Naive thymus-derived CD8-positive, alpha-beta T cell (primary cell): ENCODE measurements at regions not wholly inside any gene's neighbourhood (a gene's known extent, or its start where the extent isn't known, plus 50 kb on each side); places are given as distances from the start of the nearest gene placed in this dataset.

ENCODE experiments used
- ATAC-seq, 2 donors: fragments of 150-1000 bp; cut with Tn5 transposase in 1 of 2; sonication (Bioruptor Pico), chemical (Tn5 transposase) in 1 of 2; 1 replicate in 1 of 2; 2 replicates in 1 of 2; pipeline ENCODE4 v1.10.0; 2021; ENCODE audit warnings: mild to moderate bottlenecking in 2 of 2, moderate library complexity in 2 of 2
- POLR2A ChIA-PET: fragments of 350-600 bp; sonication (Branson Sonifier 250); formaldehyde crosslinking; loops from one replicate; lab custom pipeline; 2021; ENCODE audit warnings: antibody characterized with exemption; lab: Charles Lee
- DNase-seq, 10 donors: peaks; one replicate each; pipeline versions ENCODE4 v3.0.0 to v3.0.0-alpha.2; 2020 to 2022
- H3K27ac Mint-ChIP-seq, 10 donors: one replicate each; pipeline ENCODE4 v1.8.0; 2020 to 2022; ENCODE audit warnings: mild to moderate bottlenecking in 10 of 10, mixed read lengths in 10 of 10, moderate library complexity in 4 of 10, inconsistent platforms in 1 of 10
- H3K27me3 Mint-ChIP-seq, 5 donors: one replicate each; pipeline ENCODE4 v1.8.0; 2021 to 2022; ENCODE audit warnings: mixed read lengths in 5 of 5
- H3K36me3 Mint-ChIP-seq, 3 donors: one replicate each; pipeline ENCODE4 v1.8.0; 2020 to 2022; ENCODE audit warnings: mixed read lengths in 3 of 3, mild to moderate bottlenecking in 2 of 3, inconsistent platforms in 1 of 3
- H3K4me1 Mint-ChIP-seq, 4 donors: one replicate each; pipeline ENCODE4 v1.8.0; 2021 to 2022; ENCODE audit warnings: mixed read lengths in 4 of 4
- H3K4me3 Mint-ChIP-seq, 10 donors: one replicate each; pipeline ENCODE4 v1.8.0; 2020 to 2022; ENCODE audit warnings: mild to moderate bottlenecking in 10 of 10, mixed read lengths in 10 of 10, moderate library complexity in 6 of 10, inconsistent platforms in 1 of 10
- H3K9me3 Mint-ChIP-seq, 9 donors: one replicate each; pipeline ENCODE4 v1.8.0; 2020 to 2022; ENCODE audit warnings: mixed read lengths in 9 of 9, mild to moderate bottlenecking in 3 of 9, inconsistent platforms in 1 of 9, moderate library complexity in 1 of 9

- POLR2A ChIA-PET: no interaction called here
- Mint-ChIP-seq H3K27ac (no peak overlapping the region), H3K36me3 (peaks cover 0 to 7% (median 3%) of the 10 kb centered on the region in 3 donors), H3K4me1 (peaks cover 0 to 5% (median 3%) of the 10 kb centered on the region in 4 donors), H3K4me3 (no peak overlapping the region), H3K9me3 (peaks cover 0 to 13% (median 5%) of the 10 kb centered on the region in 9 donors), H3K27me3 (peaks cover 0 to 9% (median 0%) of the 10 kb centered on the region in 5 donors)
- DNase-seq: no peak
- no peak for ATAC-seq
Observed at GRCh38 chr6:139436200-139436956, 61.9 kb upstream of the CITED2 start.

- DNase-seq (no peak), ATAC-seq (no peak)
- H3K4me1 Mint-ChIP-seq: peaks cover 0 to 5% (median 3%) of the 10 kb centered on the region in 4 donors
- POLR2A ChIA-PET: no interaction called here
- no peak overlapping the region for H3K4me3 Mint-ChIP-seq
- H3K27me3 Mint-ChIP-seq: peaks cover 0 to 8% (median 3%) of the 10 kb centered on the region in 5 donors
- H3K36me3 Mint-ChIP-seq: peaks cover 0 to 7% (median 3%) of the 10 kb centered on the region in 3 donors
- H3K9me3 Mint-ChIP-seq: peaks cover 0 to 14% (median 5%) of the 10 kb centered on the region in 9 donors
- no peak overlapping the region for H3K27ac Mint-ChIP-seq
Observed at GRCh38 chr6:139433631-139434419, 59.4 kb upstream of the CITED2 start.

- H3K36me3 Mint-ChIP-seq: peaks cover 0 to 7% (median 3%) of the 10 kb centered on the region in 3 donors
- ATAC-seq: no peak
- H3K27ac Mint-ChIP-seq: no peak overlapping the region
- H3K9me3 Mint-ChIP-seq: peaks cover 0 to 14% (median 5%) of the 10 kb centered on the region in 9 donors
- no peak for DNase-seq
- H3K4me3 Mint-ChIP-seq: no peak overlapping the region
- peaks cover 0 to 12% (median 3%) of the 10 kb centered on the region in 5 donors for H3K27me3 Mint-ChIP-seq
- POLR2A ChIA-PET: no interaction called here
- peaks cover 0 to 5% (median 3%) of the 10 kb centered on the region in 4 donors for H3K4me1 Mint-ChIP-seq
Observed at GRCh38 chr6:139431602-139431956, 57.1 kb upstream of the CITED2 start.

DNA sequence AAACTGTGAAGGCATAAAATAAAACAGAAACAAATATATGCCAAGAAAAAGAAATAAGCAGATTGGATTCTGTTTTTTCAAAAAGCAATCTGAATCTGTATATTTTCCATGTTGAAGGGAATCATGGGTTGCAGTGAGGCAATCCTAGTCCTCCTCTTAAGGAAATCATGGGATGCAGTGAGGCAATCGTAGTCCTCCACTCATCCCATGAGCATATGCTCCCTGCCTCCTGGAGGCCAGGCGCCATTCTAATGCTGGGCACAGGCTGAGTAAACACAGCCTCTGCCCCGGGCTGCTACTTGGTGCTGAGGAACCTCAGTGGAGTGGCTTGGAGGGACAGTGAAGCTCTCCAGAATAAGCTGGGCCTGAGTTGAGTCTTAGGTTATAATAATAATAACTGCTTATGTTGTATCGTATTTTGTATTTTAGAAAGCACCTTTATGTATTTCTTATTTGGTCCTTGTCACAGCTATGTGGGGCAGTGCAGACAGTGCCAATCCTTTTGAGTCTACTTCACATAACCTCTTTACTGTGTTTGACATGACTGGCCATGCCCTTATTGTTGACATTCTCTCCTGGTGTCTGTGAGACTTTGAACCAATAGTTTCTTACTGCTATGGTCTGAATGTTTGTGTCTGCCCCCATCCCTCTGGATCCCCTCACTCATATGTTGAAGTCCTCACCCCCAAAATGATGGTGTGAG, 56.6 kb upstream of the CITED2 start:
- peaks cover 0 to 5% (median 3%) of the 10 kb centered on the region in 4 donors for H3K4me1 Mint-ChIP-seq
- DNase-seq (no peak), ATAC-seq (no peak)
- H3K27me3 Mint-ChIP-seq: peaks cover 0 to 12% (median 5%) of the 10 kb centered on the region in 5 donors
- peaks cover 0 to 14% (median 5%) of the 10 kb centered on the region in 9 donors for H3K9me3 Mint-ChIP-seq
- POLR2A ChIA-PET: no interaction called here
- no peak overlapping the region for H3K27ac Mint-ChIP-seq
- H3K4me3 Mint-ChIP-seq: no peak overlapping the region
- peaks cover 0 to 7% (median 3%) of the 10 kb centered on the region in 3 donors for H3K36me3 Mint-ChIP-seq

- peaks cover 0 to 5% (median 3%) of the 10 kb centered on the region in 4 donors for H3K4me1 Mint-ChIP-seq
- peaks cover 0 to 20% (median 5%) of the 10 kb centered on the region in 5 donors for H3K27me3 Mint-ChIP-seq
- peaks cover 0 to 14% (median 5%) of the 10 kb centered on the region in 9 donors for H3K9me3 Mint-ChIP-seq
- POLR2A ChIA-PET: interaction anchor here (0.6 kb wide), 1 partner anchor 103 kb away, joined by 5 read pairs; no protein-coding TSS in a partner anchor
- H3K4me3 Mint-ChIP-seq: no peak overlapping the region
- no peak for ATAC-seq
- no peak overlapping the region for H3K27ac Mint-ChIP-seq
- peaks cover 0 to 7% (median 3%) of the 10 kb centered on the region in 3 donors for H3K36me3 Mint-ChIP-seq
- no peak for DNase-seq
Observed at GRCh38 chr6:139429580-139430145, 55.2 kb upstream of the CITED2 start.

DNA sequence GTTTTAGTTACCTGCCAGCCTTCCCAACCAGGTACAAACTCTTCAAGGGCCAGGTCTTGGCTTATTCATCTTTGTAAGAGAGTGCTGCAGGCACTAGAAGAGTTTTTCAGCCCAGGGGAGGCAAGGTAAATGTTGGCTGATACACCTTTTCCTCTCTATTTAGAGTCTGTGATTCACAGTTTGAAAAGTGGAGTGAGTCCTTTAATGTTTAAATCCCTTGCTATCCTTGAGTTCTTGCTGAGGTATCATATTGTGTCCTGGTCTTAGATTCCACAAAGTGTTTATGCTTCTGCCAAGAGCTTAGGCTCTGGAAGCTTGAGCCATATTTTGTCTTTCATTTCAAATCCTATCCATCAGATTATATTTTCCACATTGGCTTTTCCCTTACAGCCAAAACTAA, 52.8 kb upstream of the CITED2 start:
- Mint-ChIP-seq H3K9me3 (peaks cover 0 to 9% (median 2%) of the 10 kb centered on the region in 9 donors), H3K27me3 (peaks cover 0 to 20% (median 5%) of the 10 kb centered on the region in 5 donors), H3K36me3 (peaks cover 0 to 4% (median 3%) of the 10 kb centered on the region in 3 donors), H3K4me1 (no peaks in the 10 kb centered on the region), H3K4me3 (no peak overlapping the region), H3K27ac (no peak overlapping the region)
- POLR2A ChIA-PET: no interaction called here
- DNase-seq: no peak
- ATAC-seq: no peak

- no peak overlapping the region for H3K27ac Mint-ChIP-seq
- H3K27me3 Mint-ChIP-seq: peaks cover 0 to 20% (median 5%) of the 10 kb centered on the region in 5 donors
- POLR2A ChIA-PET: no interaction called here
Observed at GRCh38 chr6:139426795-139427194, 52.3 kb upstream of the CITED2 start.

DNA sequence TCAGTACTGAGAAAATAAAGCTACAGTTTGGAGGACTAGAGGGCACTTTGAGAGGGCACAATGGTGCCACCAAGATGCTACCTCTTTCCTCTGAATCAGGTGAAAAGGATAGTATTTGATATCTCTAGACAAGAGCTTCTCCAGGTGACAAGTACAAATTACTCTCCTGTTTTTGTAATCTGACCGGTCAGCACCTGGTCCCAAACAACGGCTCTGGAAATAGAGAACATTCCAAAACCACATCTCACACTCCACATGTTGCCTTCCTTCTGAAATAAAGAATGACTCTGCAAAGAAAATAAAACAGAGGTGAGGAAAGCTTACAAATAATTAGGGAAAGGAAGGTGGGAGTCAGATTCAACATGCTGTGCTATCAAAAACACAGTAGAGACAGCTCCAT, 51.3 kb upstream of the CITED2 start:
- no peak for ATAC-seq
- H3K4me3 Mint-ChIP-seq: no peak overlapping the region
- peaks cover 0 to 25% (median 6%) of the 10 kb centered on the region in 5 donors for H3K27me3 Mint-ChIP-seq
- DNase-seq: no peak
- no peaks in the 10 kb centered on the region for H3K36me3 Mint-ChIP-seq
- POLR2A ChIA-PET: interaction anchor here (0.8 kb wide), 1 partner anchor 12 kb away, joined by 4 read pairs; no protein-coding TSS in a partner anchor
- no peaks in the 10 kb centered on the region for H3K4me1 Mint-ChIP-seq
- H3K9me3 Mint-ChIP-seq: no peaks in the 10 kb centered on the region
- H3K27ac Mint-ChIP-seq: no peak overlapping the region

More at GRCh38 chr6:139426795-139427194, 52.3 kb upstream of the CITED2 start:
- no peaks in the 10 kb centered on the region for H3K4me1 Mint-ChIP-seq
- DNase-seq: no peak
- peaks cover 0 to 3% (median 0%) of the 10 kb centered on the region in 3 donors for H3K36me3 Mint-ChIP-seq
- H3K9me3 Mint-ChIP-seq: peaks cover 0 to 5% (median 0%) of the 10 kb centered on the region in 9 donors
- ATAC-seq: no peak
- H3K4me3 Mint-ChIP-seq: no peak overlapping the region

- Mint-ChIP-seq H3K4me1 (no peaks in the 10 kb centered on the region), H3K9me3 (no peaks in the 10 kb centered on the region), H3K36me3 (no peaks in the 10 kb centered on the region), H3K27me3 (peaks cover 0 to 25% (median 4%) of the 10 kb centered on the region in 5 donors), H3K4me3 (no peak overlapping the region), H3K27ac (no peak overlapping the region)
- no peak for ATAC-seq
- POLR2A ChIA-PET: no interaction called here
- DNase-seq: no peak
Observed at GRCh38 chr6:139423971-139424667, 49.7 kb upstream of the CITED2 start.
